ENCODE measurements at regions not wholly inside any gene's neighbourhood (a gene's known extent, or its start where the extent isn't known, plus 50 kb on each side); places are given as distances from the start of the nearest gene placed in this dataset.

- TF ChIP-seq POLR2AphosphoS5 (IDR thresholded peaks at IDR 0.05) (no peak), CTCF (IDR thresholded peaks at IDR 0.05; ENCODE audit: poor library complexity, severe bottlenecking) (no peak), TAF1 (IDR thresholded peaks at IDR 0.05; ENCODE audit: low read depth) (no peak), EP300 (conservative IDR thresholded peaks at IDR 0.05; ENCODE audit: poor library complexity, severe bottlenecking) (no peak), SMC3 (conservative IDR thresholded peaks at IDR 0.05; ENCODE audit: poor library complexity) (no peak), RAD21 (conservative IDR thresholded peaks at IDR 0.05) (no peak), REST (IDR thresholded peaks at IDR 0.05; ENCODE audit: borderline replicate concordance) (no peak), MXI1 (conservative IDR thresholded peaks at IDR 0.05; ENCODE audit: poor library complexity, severe bottlenecking) (no peak), EZH2 (IDR thresholded peaks at IDR 0.05; ENCODE audit: borderline replicate concordance, insufficient read depth, low read length, poor library complexity, severe bottlenecking) (no peak)
- no peak overlapping the region for H3K9ac ChIP-seq (ENCODE audit: low read length)
- no peaks in the 10 kb centered on the region for H3K9me2 ChIP-seq (ENCODE audit: insufficient read depth, low read length)
- no peak overlapping the region for H2AFZ ChIP-seq (ENCODE audit: low read depth, low read length)
- no peaks in the 10 kb centered on the region for H3K9me3 ChIP-seq (ENCODE audit: low read length)
- H3K27ac ChIP-seq (ENCODE audit: low read length) = no peak overlapping the region
- no peaks in the 10 kb centered on the region for H3F3A ChIP-seq (ENCODE audit: insufficient read depth, low read length, poor library complexity, severe bottlenecking)
- no peak overlapping the region for H3K4me3 ChIP-seq (ENCODE audit: low read length)
- H4K20me1 ChIP-seq (ENCODE audit: insufficient read depth) = no peaks in the 10 kb centered on the region
- no peaks in the 10 kb centered on the region for H3K36me3 ChIP-seq (ENCODE audit: insufficient read depth, low read length)
- no peak overlapping the region for H3K4me2 ChIP-seq (ENCODE audit: low read length)
- no peaks in the 10 kb centered on the region for H3K27me3 ChIP-seq (ENCODE audit: insufficient read depth, low read depth, low read length)
- H3K79me2 ChIP-seq (replicated peaks; ENCODE audit: insufficient read depth, low read length) = no peaks in the 10 kb centered on the region
Measured at GRCh38 chr3:177318559-177318958, 121.3 kb upstream of the TBL1XR1 start.

GRCh38 chr3:177320765-177321247 is 123.5 kb upstream of the TBL1XR1 start:
- H3K4me3 ChIP-seq (ENCODE audit: low read length) = peak overlapping the region; percentile 43
- H3K79me2 ChIP-seq (replicated peaks; ENCODE audit: insufficient read depth, low read length) = no peaks in the 10 kb centered on the region
- no peak overlapping the region for H3K9ac ChIP-seq (ENCODE audit: low read length)
- no peak overlapping the region for H3K4me2 ChIP-seq (ENCODE audit: low read length)
- no peaks in the 10 kb centered on the region for H4K20me1 ChIP-seq (ENCODE audit: insufficient read depth)
- H3K36me3 ChIP-seq (ENCODE audit: insufficient read depth, low read length) = no peaks in the 10 kb centered on the region
- peak overlapping the region; percentile 70 for H3K27ac ChIP-seq (ENCODE audit: low read length)
- H3K27me3 ChIP-seq (ENCODE audit: insufficient read depth, low read depth, low read length) = no peaks in the 10 kb centered on the region
- no peaks in the 10 kb centered on the region for H3K9me2 ChIP-seq (ENCODE audit: insufficient read depth, low read length)
- H2AFZ ChIP-seq (ENCODE audit: low read depth, low read length) = no peak overlapping the region
- TF ChIP-seq EP300 (conservative IDR thresholded peaks at IDR 0.05; ENCODE audit: poor library complexity, severe bottlenecking) (peak; percentile 41), EZH2 (IDR thresholded peaks at IDR 0.05; ENCODE audit: borderline replicate concordance, insufficient read depth, low read length, poor library complexity, severe bottlenecking) (no peak), CTCF (IDR thresholded peaks at IDR 0.05; ENCODE audit: poor library complexity, severe bottlenecking) (no peak), TAF1 (IDR thresholded peaks at IDR 0.05; ENCODE audit: low read depth) (no peak), MXI1 (conservative IDR thresholded peaks at IDR 0.05; ENCODE audit: poor library complexity, severe bottlenecking) (no peak), RAD21 (conservative IDR thresholded peaks at IDR 0.05) (no peak), POLR2AphosphoS5 (IDR thresholded peaks at IDR 0.05) (no peak), SMC3 (conservative IDR thresholded peaks at IDR 0.05; ENCODE audit: poor library complexity) (no peak)
- H3K9me3 ChIP-seq (ENCODE audit: low read length) = no peaks in the 10 kb centered on the region
- H3F3A ChIP-seq (ENCODE audit: insufficient read depth, low read length, poor library complexity, severe bottlenecking) = no peaks in the 10 kb centered on the region

Measured in neural cell (in vitro differentiated cells).